ENCODE measurements at regions not wholly inside any gene's neighbourhood (a gene's known extent, or its start where the extent isn't known, plus 50 kb on each side); places are given as distances from the start of the nearest gene placed in this dataset.
"Not testable (repeated sequence)": the region's sequence is repeated elsewhere in the genome, so short reads cannot be mapped to it uniquely, and the experiment has no call there.

DNA sequence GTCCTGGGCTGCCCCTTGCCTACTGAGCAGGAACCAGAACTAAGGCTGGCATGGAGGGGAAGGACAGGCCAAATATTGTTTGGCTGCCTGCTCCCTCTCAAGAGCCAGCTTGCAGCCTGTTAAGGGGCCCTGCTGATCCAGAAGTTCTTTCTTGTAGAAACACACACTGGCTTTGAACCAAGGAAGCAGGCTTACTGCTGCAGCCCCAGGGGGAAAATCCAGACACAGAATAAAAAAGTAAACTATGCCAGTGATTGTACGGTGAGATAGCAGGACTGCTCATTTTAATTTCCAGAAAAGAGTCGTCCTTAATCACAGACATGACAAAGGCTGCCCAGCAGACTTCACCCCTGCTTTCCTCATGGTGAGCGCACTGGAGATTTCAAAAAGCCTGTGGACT lies 371.6 kb downstream of the ANAPC1 start:
- not testable (repeated sequence) for DNase-seq

DNA sequence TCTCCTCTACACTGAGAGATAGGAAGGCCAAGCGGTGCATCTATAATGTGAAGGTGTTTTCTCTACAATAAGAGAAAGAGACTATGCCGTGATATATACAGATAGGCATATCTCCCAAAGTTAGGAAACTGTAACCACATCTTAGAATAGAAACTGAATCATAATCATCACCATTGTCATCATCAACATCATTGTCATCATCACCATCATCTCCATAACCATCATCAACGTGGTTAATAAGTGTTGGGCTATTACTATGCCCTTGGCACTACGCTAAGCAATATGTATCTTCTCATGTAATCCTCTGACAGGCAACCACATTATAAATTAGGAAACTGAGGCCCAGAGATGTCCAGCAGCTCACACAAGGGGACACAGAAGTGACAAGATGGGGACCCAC lies 369.9 kb downstream of the ANAPC1 start:
- DNase-seq, result not testable (repeated sequence)

- not testable (repeated sequence) for DNase-seq
These were observed 366.8 kb downstream of the ANAPC1 start for GRCh38 chr2:111517050-111517720.

DNA sequence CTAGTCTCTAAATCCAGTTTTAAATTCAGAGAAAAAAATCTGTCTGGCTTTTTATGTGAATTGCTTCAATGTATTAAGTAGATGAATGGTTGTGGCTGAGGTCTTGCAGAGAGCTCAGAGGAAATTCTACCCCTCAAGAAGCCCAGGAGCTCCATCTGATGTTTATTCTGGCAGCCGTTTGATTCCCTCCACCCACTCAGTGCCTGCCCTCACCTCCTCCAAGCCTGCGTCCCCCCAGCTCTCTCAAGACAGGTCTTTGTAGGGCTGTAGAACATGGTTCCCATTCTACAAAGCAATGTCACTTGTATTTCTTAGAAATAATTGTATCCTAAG lies 366.3 kb downstream of the ANAPC1 start:
- not testable (repeated sequence) for DNase-seq

- no peak for DNase-seq
These were observed 364.9 kb downstream of the ANAPC1 start for GRCh38 chr2:111519071-111519470.

DNA sequence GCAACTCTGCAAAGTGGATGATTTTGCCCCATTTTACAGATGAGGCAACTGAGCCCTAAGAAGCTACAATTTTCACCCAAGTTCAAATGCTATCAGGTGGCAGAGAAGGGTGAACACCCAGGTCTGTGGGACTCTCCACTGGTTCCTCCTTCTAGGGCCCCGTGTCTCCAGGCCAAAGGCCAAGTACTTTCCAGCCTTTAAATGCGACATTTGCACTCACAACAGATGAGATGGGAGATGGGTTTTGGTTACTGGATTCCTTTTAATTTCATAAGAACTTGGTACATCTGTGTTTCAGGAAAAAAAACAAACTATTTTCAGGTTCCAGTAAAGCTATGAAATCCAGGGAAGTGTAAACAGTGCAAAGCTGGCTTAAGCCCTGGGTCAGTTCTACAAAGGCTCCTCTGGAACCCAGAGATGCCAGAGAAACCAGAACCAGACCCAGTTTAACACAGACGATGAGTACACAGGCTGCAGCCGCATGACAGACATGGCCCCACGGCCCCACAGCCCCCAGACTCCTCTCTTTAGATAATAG lies 361.7 kb downstream of the ANAPC1 start:
- no peak for DNase-seq

GRCh38 chr2:111523009-111523408 lies 361.0 kb downstream of the ANAPC1 start:
- DNase-seq, result no peak

DNA sequence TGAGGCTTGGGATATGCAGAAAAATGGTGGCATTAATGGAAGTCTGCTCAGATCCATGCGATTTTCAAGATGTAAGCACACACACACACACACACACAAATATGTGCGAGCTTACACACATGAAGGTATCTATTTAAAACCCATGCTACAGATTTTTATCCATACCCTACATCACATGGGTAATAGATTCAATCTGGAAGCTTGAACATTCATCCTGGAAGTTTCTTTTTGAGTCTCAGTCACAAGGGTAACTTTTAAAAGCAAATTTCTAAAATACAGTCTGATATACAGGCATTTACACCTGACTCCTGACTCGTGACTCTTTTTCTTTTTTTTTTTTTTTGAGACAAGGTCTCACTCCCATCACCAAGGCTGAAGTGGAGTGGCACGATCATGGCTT lies 359.0 kb downstream of the ANAPC1 start:
- not testable (repeated sequence) for DNase-seq

DNA sequence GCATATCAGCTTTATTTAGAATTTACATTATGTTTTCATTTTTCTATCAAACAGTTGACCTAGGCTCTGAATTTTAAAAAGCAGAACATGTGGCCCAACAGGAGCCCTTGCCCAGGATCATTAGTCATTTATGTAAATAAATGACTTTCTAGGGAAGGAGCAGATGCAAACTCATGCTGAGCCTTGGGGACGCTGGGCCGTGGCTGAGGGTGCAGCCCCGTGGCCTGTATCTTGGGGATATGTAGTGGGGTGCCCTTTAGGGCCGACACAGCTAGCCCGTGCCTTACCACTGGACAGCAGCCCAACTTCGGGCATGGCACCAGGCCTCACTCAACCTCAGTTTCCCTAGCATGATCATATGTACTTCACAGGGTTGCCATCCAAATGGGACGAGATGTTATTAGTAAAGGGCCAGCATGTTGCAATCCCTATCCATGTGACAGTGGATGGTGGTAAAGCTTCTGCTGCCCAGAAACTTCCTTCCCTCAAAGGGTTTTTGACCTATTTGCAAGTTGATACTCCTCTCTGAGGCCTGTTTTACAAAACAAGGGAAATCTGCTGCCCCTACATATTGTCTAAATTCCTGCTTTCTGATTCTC lies 357.9 kb downstream of the ANAPC1 start:
- not testable (repeated sequence) for DNase-seq

- not testable (repeated sequence) for DNase-seq
These were observed 356.1 kb downstream of the ANAPC1 start for GRCh38 chr2:111527707-111528400.

DNA sequence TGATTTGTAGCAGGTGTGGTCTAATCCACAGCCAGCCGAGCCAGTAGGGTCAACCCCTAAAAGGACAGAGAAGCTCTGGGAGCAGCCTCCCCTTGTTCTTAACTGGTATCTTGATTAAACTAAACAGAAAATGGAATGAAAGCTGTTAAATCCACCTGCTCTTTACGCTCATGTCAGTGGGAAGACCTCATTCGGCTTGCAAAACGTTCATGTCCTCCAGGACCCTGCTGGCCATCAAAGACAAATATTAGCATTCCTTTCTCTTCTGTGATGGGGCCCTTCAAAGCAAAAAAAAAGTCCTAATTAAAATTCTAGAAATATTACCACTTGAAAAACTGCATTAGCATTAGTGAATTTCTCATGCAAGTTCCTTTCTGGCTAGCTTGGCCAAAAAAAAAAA lies 355.0 kb downstream of the ANAPC1 start:
- DNase-seq, result not testable (repeated sequence)

- not testable (repeated sequence) for DNase-seq
These were observed 353.6 kb downstream of the ANAPC1 start for GRCh38 chr2:111530239-111530965.

DNA sequence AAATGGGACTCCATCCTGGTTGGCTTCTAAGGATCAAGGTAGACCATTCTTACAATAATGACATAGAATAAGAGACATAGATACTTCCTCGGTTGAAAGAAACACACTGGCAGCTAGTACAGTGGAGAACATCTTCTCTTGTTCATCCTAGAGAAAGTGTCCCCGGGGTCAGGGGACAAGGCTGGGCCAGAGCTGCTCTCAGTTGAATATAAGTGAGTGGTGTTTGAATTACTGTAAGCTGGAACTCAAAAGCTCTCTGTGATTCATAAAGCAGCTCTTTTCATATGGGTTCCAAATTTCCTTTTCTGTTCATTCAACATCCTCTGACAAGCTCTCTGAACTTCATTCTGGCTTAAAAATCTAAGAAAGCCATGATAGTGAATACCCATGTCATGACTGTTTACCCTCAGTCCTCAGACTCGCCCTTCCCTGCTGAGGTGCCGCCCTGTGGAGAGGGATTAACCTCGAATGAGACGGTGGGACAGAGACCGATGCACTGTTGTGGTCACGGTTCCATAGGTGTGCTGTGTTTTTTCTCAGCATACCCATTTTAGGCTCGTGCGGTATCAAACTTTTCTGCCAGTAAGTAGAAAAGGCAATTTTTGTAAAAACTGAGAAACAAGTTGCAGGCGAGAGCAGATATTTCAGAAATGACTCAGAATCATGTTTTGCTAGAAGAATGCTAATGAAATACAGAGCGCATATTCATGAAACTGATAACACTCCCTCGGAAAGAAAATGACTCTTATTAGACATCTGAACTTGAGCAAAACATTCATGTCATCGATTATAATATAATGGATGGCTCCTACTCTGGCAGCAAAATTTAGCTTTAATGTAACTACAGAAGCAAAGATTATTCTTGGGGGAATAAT lies 351.1 kb downstream of the ANAPC1 start:
- not testable (repeated sequence) for DNase-seq

DNA sequence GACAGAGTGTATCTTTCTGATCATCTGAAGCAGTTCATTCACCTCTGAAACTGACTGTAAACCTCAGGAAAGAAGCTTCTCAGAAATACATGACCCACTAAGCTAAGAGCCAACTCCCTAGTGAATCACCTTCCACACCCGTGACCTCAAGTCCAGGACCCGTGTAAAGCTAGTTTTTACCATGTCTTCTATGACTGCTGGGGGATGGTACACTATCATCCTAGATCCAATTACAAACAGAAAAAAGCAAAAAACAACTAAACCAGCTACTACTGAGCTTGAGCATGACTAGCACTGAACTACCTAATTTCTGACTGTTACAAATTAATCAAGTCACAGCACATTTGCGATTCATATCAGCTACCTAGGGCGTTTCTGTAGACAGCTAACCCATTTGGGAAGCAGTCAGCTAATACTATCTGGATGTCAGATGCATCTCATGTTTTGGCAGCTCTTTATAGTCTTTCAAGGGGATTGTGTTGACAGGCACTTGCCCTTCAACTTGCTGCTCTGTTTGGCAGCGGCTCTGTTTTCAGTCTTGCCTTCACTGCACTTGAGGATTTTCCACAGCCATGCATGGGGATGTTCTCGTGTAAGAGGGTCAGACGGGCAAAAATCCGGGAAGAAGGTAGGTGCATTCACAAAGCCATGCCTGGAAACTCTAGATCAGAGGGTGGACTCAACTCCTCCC lies 350.3 kb downstream of the ANAPC1 start:
- not testable (repeated sequence) for DNase-seq

- DNase-seq, result no peak
These were observed 349.1 kb downstream of the ANAPC1 start for GRCh38 chr2:111534910-111535352.

DNA sequence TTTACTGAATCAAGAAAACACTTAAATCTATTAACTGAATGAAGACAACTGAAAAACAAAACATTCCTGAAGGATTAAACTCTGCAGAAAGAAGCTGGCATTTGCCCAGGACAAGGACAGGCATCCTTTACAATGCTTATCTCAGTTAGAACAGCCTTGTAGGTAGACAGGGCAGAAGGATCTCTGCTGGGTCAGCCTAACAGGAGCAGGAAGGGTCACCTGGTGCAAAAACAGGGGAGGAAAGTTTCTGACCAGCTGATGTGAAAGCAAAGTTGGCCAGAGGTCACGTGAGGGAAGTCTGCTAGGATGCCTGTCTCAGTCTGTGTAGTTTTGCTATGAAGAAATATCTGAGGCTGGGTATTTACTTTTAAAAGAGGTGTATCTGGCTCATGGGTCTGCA lies 348.6 kb downstream of the ANAPC1 start:
- DNase-seq, result no peak

DNA sequence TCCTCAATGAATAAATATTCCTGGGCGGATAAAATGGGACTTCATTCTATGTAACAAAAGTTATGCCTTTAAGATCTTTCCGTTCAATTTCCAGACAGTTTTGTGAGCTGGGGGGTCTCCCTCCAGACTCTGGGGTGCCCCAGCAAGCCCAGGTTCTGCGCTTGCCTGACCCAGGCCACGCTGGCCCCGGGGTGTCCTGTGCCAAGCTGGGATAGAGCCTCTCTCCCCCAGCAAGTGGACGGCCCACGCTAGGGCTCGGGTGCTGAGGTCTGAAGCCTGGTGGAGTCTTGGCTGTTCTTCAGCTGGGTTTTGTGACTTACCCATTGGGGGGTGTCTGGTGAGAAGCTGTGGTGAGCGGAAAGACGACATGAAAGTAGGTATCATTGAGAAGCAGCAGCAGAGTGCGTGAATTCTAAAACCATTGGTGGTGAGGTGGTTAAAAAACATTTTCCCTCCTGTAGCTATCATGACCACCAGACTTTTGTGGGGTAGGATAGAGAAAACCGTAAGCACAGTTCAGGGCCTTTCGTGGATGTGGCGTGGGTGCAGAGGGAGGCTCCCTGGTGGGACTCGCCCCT lies 346.8 kb downstream of the ANAPC1 start:
- DNase-seq, result no peak

DNA sequence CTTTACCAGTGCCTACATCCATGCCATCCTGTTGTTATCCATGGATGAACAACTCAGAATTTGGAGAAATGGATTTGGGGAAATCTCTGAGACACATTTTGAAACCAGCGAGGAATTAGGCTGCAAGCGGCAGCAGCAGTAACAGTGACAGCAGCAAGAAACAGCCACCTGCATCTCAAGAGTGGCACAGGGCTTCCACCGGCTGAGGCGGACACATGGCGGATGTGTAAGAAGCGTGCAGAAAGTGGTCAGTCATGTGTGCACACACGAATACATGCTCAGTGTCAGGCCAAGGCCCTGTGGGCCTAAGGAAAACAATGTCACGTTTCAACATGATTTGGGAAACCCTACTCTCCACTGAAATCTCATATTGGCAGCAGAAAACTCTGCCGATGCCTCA lies 344.0 kb downstream of the ANAPC1 start:
- not testable (repeated sequence) for DNase-seq

GRCh38 chr2:111542120-111542774 lies 341.7 kb downstream of the ANAPC1 start:
- not testable (repeated sequence) for DNase-seq

DNA sequence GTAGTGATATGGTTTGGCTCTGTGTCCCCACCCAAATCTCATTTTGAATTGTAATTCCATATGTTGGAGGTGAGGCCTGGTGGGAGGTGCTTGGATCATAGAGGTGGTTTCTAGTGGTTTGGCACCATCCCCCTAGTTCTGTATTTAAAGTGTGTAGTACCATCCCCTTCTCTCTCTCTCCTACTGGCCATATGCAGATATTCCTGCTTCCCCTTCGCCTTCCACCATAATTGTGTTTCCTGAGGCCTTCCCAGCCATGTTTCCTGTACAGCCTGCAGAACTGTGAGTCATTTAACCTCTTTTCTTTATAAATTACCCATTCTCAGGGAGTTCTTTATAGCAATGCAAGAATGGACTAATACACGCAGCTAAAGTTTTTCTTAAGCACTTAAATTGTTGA lies 340.0 kb downstream of the ANAPC1 start:
- DNase-seq, result not testable (repeated sequence)
